ENCODE measurements at regions not wholly inside any gene's neighbourhood (a gene's known extent, or its start where the extent isn't known, plus 50 kb on each side); places are given as distances from the start of the nearest gene placed in this dataset.

- TF ChIP-seq POLR2A (IDR thresholded peaks at IDR 0.05; ENCODE audit: low read depth, low read length) (no peak), GATA2 (IDR thresholded peaks at IDR 0.05; ENCODE audit: insufficient read depth, insufficient read length, low read depth, low read length) (no peak)
Measured at GRCh38 chr22:35010543-35010942, 55.4 kb upstream of the ISX start.

Measured in endothelial cell of umbilical vein (primary cell).